Osteocyte (in vitro differentiated cells): ENCODE measurements at regions not wholly inside any gene's neighbourhood (a gene's known extent, or its start where the extent isn't known, plus 50 kb on each side); places are given as distances from the start of the nearest gene placed in this dataset.

Experiments
- DNase-seq: peaks from one replicate; pipeline ENCODE4 v3.0.0; 2021; ENCODE audit warnings: mixed read lengths; ENCODE audit not compliant: unreplicated experiment; ENCODE audit errors: extremely low spot score
- H3K27ac Mint-ChIP-seq: one replicate; pipeline ENCODE4 v1.8.0; 2021; ENCODE audit warnings: mild to moderate bottlenecking, mixed read lengths; ENCODE audit not compliant: unreplicated experiment
- H3K27me3 Mint-ChIP-seq: one replicate; pipeline ENCODE4 v1.8.0; 2021; ENCODE audit warnings: mixed read lengths; ENCODE audit not compliant: unreplicated experiment
- H3K36me3 Mint-ChIP-seq: one replicate; pipeline ENCODE4 v1.8.0; 2021; ENCODE audit warnings: mixed read lengths; ENCODE audit not compliant: unreplicated experiment
- H3K4me1 Mint-ChIP-seq: one replicate; pipeline ENCODE4 v1.8.0; 2021; ENCODE audit warnings: mixed read lengths; ENCODE audit not compliant: unreplicated experiment
- H3K4me3 Mint-ChIP-seq: one replicate; pipeline ENCODE4 v1.8.0; 2021; ENCODE audit warnings: mild to moderate bottlenecking, moderate library complexity, mixed read lengths; ENCODE audit not compliant: unreplicated experiment
- H3K9me3 Mint-ChIP-seq: one replicate; pipeline ENCODE4 v1.8.0; 2021; ENCODE audit warnings: mixed read lengths; ENCODE audit not compliant: unreplicated experiment
- TF ChIP-seq, protein P1 (sequence below): fragments of 200-600 bp; sonication (generic); IDR thresholded peaks from 2 replicates; pipeline ENCODE4 v1.5.0; 2021; ENCODE audit warnings: antibody characterized with exemption, mild to moderate bottlenecking, moderate library complexity

DNA sequence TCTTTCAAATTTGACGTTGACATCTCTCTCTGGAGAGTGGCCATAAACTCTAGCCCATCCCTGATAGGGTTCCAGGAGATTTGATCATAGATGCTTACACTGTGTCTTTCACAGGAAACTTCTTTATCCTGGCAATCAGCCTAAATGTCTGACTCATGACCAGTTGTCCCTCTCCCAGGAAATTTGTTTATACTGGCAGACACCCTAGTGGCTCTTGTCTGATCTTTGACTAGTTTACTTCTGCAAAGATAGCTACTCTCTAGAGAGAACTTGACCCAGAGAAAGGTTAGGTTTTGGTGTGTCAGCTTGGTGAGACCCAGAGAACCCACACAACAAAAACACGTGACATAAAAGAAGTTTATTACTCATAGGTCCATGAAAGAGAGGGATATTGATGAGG lies 509.8 kb downstream of the CENPC start:
- Mint-ChIP-seq H3K36me3 (no peaks in the 10 kb centered on the region), H3K9me3 (peaks cover 26% of the 10 kb centered on the region), H3K27me3 (no peaks in the 10 kb centered on the region), H3K4me3 (no peak overlapping the region), H3K27ac (peak overlapping the region; percentile 56), H3K4me1 (peaks cover 21% of the 10 kb centered on the region)
- no peak for DNase-seq
- TF ChIP-seq, protein P1, sequence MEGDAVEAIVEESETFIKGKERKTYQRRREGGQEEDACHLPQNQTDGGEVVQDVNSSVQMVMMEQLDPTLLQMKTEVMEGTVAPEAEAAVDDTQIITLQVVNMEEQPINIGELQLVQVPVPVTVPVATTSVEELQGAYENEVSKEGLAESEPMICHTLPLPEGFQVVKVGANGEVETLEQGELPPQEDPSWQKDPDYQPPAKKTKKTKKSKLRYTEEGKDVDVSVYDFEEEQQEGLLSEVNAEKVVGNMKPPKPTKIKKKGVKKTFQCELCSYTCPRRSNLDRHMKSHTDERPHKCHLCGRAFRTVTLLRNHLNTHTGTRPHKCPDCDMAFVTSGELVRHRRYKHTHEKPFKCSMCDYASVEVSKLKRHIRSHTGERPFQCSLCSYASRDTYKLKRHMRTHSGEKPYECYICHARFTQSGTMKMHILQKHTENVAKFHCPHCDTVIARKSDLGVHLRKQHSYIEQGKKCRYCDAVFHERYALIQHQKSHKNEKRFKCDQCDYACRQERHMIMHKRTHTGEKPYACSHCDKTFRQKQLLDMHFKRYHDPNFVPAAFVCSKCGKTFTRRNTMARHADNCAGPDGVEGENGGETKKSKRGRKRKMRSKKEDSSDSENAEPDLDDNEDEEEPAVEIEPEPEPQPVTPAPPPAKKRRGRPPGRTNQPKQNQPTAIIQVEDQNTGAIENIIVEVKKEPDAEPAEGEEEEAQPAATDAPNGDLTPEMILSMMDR: no peak

DNA sequence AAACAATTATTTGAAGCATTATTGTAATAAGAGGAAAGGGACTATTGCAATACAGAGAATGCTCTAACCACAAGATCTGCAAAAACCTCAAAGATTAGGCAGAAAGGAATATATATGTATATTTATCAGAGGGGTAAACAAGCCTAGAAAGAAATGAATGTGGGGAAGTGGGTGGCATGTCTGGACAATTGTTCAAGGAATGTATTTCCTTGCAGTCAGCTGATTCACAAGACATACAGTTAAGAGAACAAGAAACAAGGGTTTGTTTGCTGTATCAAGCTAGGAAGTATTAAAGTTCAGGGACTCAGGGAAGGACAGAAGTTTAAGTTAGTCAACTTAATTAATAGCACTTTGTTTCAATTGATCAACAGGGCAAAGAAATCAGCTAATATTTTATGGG lies 514.7 kb downstream of the CENPC start:
- Mint-ChIP-seq H3K4me1 (peaks cover 11% of the 10 kb centered on the region), H3K9me3 (peaks cover 9% of the 10 kb centered on the region), H3K36me3 (no peaks in the 10 kb centered on the region), H3K4me3 (no peak overlapping the region), H3K27ac (no peak overlapping the region), H3K27me3 (no peaks in the 10 kb centered on the region)
- DNase-seq: no peak
- TF ChIP-seq, protein P1: no peak

DNA sequence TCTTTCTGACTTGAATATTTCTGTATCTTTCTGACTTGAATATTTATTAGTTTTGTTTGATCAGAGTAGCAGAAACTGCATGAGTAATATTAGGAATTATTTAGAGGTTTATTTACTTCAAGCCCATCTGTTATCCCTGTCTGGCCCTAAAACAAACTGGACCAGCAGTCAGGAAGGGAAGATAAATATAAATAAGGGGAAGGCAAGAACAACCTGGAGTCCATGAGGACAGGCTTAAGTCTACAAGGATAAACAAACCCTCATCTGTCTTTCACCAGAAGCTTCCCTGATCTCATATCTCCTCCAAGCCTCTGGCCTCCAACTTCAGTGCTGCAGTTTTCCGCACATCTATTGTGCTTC lies 524.9 kb downstream of the CENPC start:
- H3K27ac Mint-ChIP-seq: peak overlapping the region; percentile 50
- H3K27me3 Mint-ChIP-seq: no peaks in the 10 kb centered on the region
- H3K4me1 Mint-ChIP-seq: peaks cover 32% of the 10 kb centered on the region
- peaks cover 27% of the 10 kb centered on the region for H3K9me3 Mint-ChIP-seq
- peaks cover 8% of the 10 kb centered on the region for H3K36me3 Mint-ChIP-seq
- DNase-seq: no peak
- TF ChIP-seq, protein P1: no peak
- no peak overlapping the region for H3K4me3 Mint-ChIP-seq

DNA sequence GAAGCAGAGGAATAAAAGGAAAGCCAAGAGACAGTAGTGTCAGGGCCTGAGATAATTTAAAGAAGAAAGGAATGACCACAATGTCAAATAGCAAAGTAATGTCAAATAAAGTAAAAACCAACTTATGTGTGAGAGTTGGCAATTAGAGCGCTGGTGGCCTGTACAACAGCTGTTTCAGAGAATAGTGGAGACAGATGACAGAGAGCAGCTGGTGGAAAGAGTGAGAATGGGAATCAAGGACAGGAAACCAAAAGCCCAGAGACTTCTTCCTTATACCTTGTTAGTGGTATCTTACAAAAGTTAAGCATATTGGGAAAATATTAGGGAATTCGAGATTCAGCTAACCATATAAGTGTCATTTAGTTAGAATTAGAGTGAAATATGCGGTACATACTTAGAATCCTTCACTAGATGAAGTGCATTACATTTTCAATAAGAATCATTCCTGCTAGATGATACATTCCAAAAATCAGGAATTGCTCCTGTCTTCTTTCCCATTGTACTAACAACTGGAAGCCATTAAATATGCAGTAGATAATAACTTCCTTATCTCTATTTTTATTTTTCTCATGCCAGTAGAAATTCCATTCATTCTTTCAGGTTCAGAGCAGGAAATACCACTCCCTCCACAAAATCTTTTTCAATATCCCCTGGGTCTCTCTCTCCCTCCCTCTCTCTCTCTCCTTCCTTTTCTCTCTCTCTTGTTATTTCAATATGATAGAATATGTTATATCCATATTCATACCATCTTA lies 525.4 kb downstream of the CENPC start:
- Mint-ChIP-seq H3K36me3 (peaks cover 9% of the 10 kb centered on the region), H3K4me3 (no peak overlapping the region), H3K27ac (peak overlapping the region; percentile 50), H3K27me3 (no peaks in the 10 kb centered on the region), H3K4me1 (peaks cover 32% of the 10 kb centered on the region), H3K9me3 (peaks cover 30% of the 10 kb centered on the region)
- no peak for DNase-seq
- TF ChIP-seq, protein P1: no peak

DNA sequence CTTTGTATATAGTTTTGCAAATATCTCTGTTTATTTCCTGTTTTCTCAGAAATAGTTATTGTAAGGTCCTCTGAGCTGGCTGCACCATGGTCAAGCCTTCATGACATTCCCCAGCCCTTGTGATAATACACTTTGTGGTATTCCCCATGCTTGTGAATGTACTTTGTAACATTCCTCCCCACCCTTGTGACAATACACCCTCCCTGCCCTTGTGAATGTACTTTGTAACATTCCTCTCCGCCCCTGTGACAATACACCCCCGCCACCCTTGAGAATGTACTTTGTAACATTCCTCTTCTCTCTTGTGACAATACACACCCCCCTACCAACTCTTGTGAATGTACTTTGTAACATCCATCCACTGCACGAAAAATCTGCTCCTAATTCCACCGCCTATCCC lies 530.7 kb downstream of the CENPC start:
- H3K27ac Mint-ChIP-seq: no peak overlapping the region
- peaks cover 51% of the 10 kb centered on the region for H3K9me3 Mint-ChIP-seq
- no peak for DNase-seq
- peaks cover 15% of the 10 kb centered on the region for H3K4me1 Mint-ChIP-seq
- H3K27me3 Mint-ChIP-seq: no peaks in the 10 kb centered on the region
- peaks cover 13% of the 10 kb centered on the region for H3K36me3 Mint-ChIP-seq
- no peak overlapping the region for H3K4me3 Mint-ChIP-seq
- TF ChIP-seq, protein P1: no peak
